Activated T-helper 2 cell treated with anti-CD3 and anti-CD28 coated beads, Interferon-gamma antibody, Interleukin-2, Interleukin-4, amounts not matched to agents 10 μg/mL and 5 μg/mL and 100 μg/mL, durations not matched to agents 14 hours and 24 hours and 36 hours (primary cell): ENCODE measurements at regions not wholly inside any gene's neighbourhood (a gene's known extent, or its start where the extent isn't known, plus 50 kb on each side); places are given as distances from the start of the nearest gene placed in this dataset.

Experiments
- DNase-seq: peaks from one replicate; pipeline ENCODE4 v3.0.0; 2021; ENCODE audit warnings: low spot score
- H3K27ac Mint-ChIP-seq: one replicate; pipeline ENCODE4 v1.8.0; 2021; ENCODE audit warnings: mixed read lengths
- H3K27me3 Mint-ChIP-seq: one replicate; pipeline ENCODE4 v1.8.0; 2021; ENCODE audit warnings: low read depth, mixed read lengths
- H3K36me3 Mint-ChIP-seq: one replicate; pipeline ENCODE4 v1.8.0; 2021; ENCODE audit warnings: low read depth, mixed read lengths
- H3K4me1 Mint-ChIP-seq: one replicate; pipeline ENCODE4 v1.8.0; 2021; ENCODE audit warnings: low read depth, mixed read lengths
- H3K4me3 Mint-ChIP-seq: one replicate; pipeline ENCODE4 v1.8.0; 2021; ENCODE audit warnings: low read depth, mild to moderate bottlenecking, moderate library complexity, mixed read lengths
- H3K9me3 Mint-ChIP-seq: one replicate; pipeline ENCODE4 v1.8.0; 2021; ENCODE audit warnings: mixed read lengths
- intact Hi-C: fragments of 100-400 bp; cut with micrococcal nuclease; formaldehyde crosslinking; loops from one replicate; pipeline ENCODE4 v1.15.1; 2023

DNA sequence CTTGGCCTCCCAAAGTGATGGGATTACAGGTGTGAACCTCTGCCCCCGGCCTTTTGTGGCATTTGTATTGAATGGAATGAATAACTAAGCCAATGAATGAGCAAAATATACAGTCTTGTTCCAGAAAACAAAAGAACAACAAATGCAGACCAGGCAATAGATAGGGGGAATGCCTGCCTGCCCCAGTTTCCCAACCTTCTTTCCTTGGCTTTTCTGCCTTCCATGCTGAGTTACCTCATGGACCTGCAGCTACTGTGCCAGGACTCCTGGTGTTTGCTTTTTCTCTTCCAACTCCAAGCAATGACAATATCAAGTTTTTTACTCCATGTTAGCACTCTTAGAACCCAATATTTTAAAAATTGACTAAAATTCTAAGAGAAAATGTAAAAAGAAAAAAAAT is 58.6 kb upstream of the BACH1 start:
- no peak overlapping the region for H3K4me3 Mint-ChIP-seq
- intact Hi-C loops: no loop called here
- H3K27me3 Mint-ChIP-seq: peaks cover 40% of the 10 kb centered on the region
- peaks cover 13% of the 10 kb centered on the region for H3K4me1 Mint-ChIP-seq
- no peak for DNase-seq
- H3K9me3 Mint-ChIP-seq: peaks cover 12% of the 10 kb centered on the region
- H3K27ac Mint-ChIP-seq: no peak overlapping the region
- no peaks in the 10 kb centered on the region for H3K36me3 Mint-ChIP-seq

DNA sequence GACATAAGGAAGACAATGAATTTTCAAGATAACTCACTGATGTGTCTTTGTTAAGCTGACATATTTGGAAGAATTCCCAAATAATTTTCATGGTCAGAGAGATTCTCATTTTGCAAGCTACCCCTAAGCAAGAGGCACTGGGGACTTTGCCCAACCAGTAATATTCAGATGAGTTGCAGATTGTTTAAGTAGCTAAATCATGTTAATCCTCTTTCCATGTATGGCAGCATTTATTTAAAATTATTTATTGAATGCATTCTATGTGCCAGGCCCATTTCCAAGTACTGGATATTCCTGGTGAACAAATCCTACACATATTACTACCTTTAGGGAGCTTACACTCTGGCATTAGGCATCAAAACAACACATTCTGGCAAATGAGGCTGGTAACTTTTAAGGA is 56.5 kb upstream of the BACH1 start:
- no peak for DNase-seq
- H3K4me1 Mint-ChIP-seq: peaks cover 9% of the 10 kb centered on the region
- H3K27me3 Mint-ChIP-seq: peaks cover 30% of the 10 kb centered on the region

DNA sequence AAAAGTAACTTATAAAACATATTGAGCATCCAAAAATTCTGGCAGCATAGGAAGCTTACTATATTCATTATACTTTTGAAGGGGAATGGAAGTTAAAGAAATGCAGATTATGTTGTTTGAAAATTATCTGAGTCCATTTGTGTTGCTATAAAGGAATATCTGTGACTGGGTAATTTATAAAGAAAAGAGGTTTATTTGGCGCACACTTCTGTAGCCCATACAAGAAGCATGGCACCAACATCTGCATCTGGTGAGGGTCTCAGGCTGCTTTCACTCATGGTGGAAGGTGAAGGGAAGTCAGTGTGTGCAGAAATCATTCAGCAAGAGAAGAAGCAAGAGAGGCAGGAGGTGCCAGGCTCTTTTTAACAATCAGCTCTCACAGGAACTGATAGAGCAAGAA is 55.5 kb upstream of the BACH1 start:
- Mint-ChIP-seq H3K27ac (no peak overlapping the region), H3K4me3 (no peak overlapping the region), H3K27me3 (peaks cover 30% of the 10 kb centered on the region), H3K4me1 (peaks cover 9% of the 10 kb centered on the region), H3K9me3 (peaks cover 12% of the 10 kb centered on the region), H3K36me3 (no peaks in the 10 kb centered on the region)
- intact Hi-C loops: no loop called here
- no peak for DNase-seq

More for the DNA sequence above, 56.5 kb upstream of the BACH1 start:
- Mint-ChIP-seq H3K4me3 (no peak overlapping the region), H3K36me3 (no peaks in the 10 kb centered on the region), H3K27ac (no peak overlapping the region), H3K9me3 (peaks cover 12% of the 10 kb centered on the region)
- intact Hi-C loops: no loop called here

DNA sequence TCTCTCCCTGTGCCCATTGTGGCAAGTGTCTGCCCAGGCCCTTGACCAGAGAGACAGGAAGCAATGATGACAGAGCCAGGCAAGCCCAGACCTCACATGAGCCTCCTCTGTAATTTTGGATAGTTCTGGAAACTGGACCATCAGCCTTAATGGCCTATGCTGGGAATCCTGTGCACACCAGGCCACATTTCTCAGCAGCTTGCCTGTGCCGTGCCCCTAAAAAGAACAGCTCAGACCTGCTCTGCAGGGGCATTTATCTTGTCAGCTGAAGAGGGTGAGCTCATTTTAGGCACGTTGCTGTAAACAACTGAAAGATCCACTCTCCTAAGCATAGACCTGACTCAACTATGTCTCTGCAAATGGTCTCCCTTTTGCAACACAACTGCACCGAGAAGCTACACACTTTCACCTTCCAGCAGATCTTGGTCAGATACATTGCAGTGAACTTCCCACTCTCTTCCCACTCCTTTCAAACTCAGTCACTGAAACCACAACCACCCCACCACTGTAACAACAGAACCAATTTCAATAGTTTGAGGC is 53.5 kb upstream of the BACH1 start:
- peaks cover 18% of the 10 kb centered on the region for H3K9me3 Mint-ChIP-seq
- H3K4me3 Mint-ChIP-seq: no peak overlapping the region
- peaks cover 29% of the 10 kb centered on the region for H3K27me3 Mint-ChIP-seq
- H3K36me3 Mint-ChIP-seq: no peaks in the 10 kb centered on the region
- H3K4me1 Mint-ChIP-seq: peaks cover 9% of the 10 kb centered on the region
- intact Hi-C loops: loop anchor here (1.0 to 2.0 kb wide), 6 partner anchors 12 to 151 kb away; partner anchors contain the start of gene BACH1
- no peak for DNase-seq
- H3K27ac Mint-ChIP-seq: peak overlapping the region; percentile 17

DNA sequence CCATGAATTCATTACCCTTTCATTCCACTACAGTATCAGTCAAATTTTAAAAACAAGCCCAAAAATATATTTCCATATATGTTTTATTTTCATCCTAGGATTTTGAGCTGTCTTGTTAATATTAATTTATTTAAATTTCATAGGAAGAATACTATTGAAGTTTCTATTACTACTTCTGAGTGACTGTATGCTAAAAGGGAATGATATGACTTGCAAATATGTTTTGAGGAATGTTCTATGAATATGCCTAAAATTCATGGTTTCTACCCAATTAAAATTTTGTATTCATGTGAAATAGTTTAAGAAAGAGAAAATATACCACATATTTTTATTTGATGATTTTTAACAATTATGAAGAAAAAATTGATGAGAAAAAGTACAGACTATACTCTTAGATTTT is 52.9 kb upstream of the BACH1 start:
- no peaks in the 10 kb centered on the region for H3K36me3 Mint-ChIP-seq
- intact Hi-C loops: loop anchor here (1.0 to 2.0 kb wide), 6 partner anchors 13 to 152 kb away; partner anchors contain the start of gene BACH1
- peaks cover 9% of the 10 kb centered on the region for H3K4me1 Mint-ChIP-seq
- no peak for DNase-seq
- H3K9me3 Mint-ChIP-seq: peaks cover 15% of the 10 kb centered on the region
- H3K27me3 Mint-ChIP-seq: peaks cover 32% of the 10 kb centered on the region
- no peak overlapping the region for H3K27ac Mint-ChIP-seq
- H3K4me3 Mint-ChIP-seq: no peak overlapping the region

DNA sequence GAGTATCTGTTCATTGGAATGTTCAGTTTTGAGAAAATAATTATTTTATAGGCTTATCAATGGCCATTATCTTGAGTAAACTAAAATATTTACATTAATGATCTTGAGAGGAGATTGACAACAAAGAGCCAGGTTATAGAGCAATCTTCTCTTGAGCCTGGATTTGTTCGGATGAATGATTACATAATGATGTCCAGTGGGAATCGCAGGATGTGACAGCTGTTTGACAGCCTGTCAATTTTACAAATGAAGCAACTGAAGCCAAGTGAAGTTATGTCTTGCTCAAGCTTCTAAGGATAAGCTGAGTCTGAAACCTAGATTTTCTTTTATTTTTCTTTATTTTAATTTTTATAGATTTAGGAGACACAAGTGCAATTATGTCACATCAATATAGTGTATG is 52.1 kb upstream of the BACH1 start:
- H3K27ac Mint-ChIP-seq: no peak overlapping the region
- peaks cover 9% of the 10 kb centered on the region for H3K4me1 Mint-ChIP-seq
- no peak overlapping the region for H3K4me3 Mint-ChIP-seq
- no peak for DNase-seq
- peaks cover 34% of the 10 kb centered on the region for H3K27me3 Mint-ChIP-seq
- peaks cover 12% of the 10 kb centered on the region for H3K9me3 Mint-ChIP-seq
- H3K36me3 Mint-ChIP-seq: no peaks in the 10 kb centered on the region
- intact Hi-C loops: no loop called here

DNA sequence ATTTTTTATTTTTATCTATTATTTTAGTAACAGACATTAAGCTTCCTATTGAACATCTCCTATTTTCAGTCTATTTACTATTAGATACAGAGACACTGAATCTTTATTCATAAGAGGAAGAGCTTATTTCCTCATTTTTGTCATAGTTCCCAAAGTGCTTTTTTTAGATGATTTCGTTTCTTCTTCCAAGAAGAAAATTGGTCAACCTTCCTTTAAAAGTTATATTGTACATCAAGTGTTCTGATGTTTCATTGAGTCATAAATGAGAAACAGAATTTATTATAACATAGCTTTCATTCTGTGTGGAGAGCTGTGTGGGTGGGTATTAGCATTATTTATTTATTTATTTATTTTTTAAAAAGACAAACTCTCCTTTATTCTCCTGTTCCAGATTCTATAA is 50.6 kb upstream of the BACH1 start:
- Mint-ChIP-seq H3K4me1 (peaks cover 9% of the 10 kb centered on the region), H3K9me3 (peaks cover 21% of the 10 kb centered on the region), H3K36me3 (no peaks in the 10 kb centered on the region), H3K27ac (no peak overlapping the region), H3K4me3 (no peak overlapping the region), H3K27me3 (peaks cover 43% of the 10 kb centered on the region)
- intact Hi-C loops: no loop called here
- DNase-seq: no peak
